IPS-18a (cell line): ENCODE measurements at regions not wholly inside any gene's neighbourhood (a gene's known extent, or its start where the extent isn't known, plus 50 kb on each side); places are given as distances from the start of the nearest gene placed in this dataset.

ENCODE experiments used
- H3K27ac ChIP-seq: one replicate; pipeline ENCODE4 v1.5.1; 2013; ENCODE audit warnings: low read length
- H3K27me3 ChIP-seq: one replicate; pipeline ENCODE4 v1.6.1; 2013; ENCODE audit warnings: mild to moderate bottlenecking, low read length; ENCODE audit not compliant: control insufficient read depth, insufficient read depth
- H3K36me3 ChIP-seq: one replicate; pipeline ENCODE4 v1.6.1; 2013; ENCODE audit warnings: low read depth, low read length; ENCODE audit not compliant: control insufficient read depth
- H3K4me1 ChIP-seq: one replicate; pipeline ENCODE4 v1.6.1; 2013; ENCODE audit warnings: low read depth, low read length; ENCODE audit not compliant: control insufficient read depth
- H3K4me3 ChIP-seq: one replicate; pipeline ENCODE4 v1.5.1; 2013; ENCODE audit warnings: low read length
- H3K9ac ChIP-seq: one replicate; pipeline ENCODE4 v1.6.1; 2013; ENCODE audit warnings: mild to moderate bottlenecking, low read length, moderate library complexity
- H3K9me3 ChIP-seq: one replicate; pipeline ENCODE4 v1.6.1; 2013; ENCODE audit warnings: low read depth, low read length; ENCODE audit not compliant: control insufficient read depth

DNA sequence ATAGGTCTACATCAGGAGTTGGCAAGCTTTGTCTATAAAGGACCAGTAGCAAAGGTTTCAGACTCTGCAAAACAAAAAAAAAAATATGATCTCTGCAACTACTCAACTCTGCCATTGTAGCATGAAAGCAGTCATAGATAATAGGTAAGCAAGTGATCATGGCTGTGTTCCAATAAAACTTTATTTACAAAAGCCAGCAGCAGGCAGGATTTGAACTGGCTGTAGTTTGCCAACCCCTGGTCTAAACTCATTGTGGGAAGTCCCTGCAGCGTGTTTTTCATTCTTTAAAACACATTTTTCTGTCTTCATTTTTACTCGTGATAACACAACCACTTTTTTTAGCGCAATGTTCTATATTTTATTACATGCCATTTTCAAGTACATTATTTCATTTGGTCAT is 127.5 kb upstream of the COX10 start:
- Histone ChIP-seq H3K36me3 (no peaks in the 10 kb centered on the region), H3K27me3 (no peaks in the 10 kb centered on the region), H3K4me3 (no peak overlapping the region), H3K4me1 (no peaks in the 10 kb centered on the region), H3K27ac (no peak overlapping the region), H3K9ac (no peak overlapping the region), H3K9me3 (no peaks in the 10 kb centered on the region)

DNA sequence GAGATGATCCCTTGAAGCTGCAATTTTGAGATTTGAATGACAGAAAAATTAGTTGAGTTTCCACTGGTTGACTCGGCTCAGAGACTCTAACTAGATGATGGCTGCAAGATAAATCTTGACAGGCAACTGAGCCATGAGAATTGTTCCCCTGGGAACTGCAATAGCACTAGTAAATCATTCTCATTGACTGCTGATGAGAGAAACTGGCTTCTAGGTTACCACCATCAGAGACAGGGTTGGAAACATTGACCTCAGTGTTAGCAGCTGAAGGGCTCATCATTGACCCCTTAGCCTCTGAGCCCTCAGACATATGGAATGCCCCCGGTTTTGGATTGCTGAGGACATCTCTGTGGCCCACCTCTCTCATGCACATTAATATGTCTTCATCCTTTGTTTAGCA is 125.4 kb upstream of the COX10 start:
- H3K27ac ChIP-seq = no peak overlapping the region
- no peak overlapping the region for H3K9ac ChIP-seq
- H3K9me3 ChIP-seq = no peaks in the 10 kb centered on the region
- H3K36me3 ChIP-seq = no peaks in the 10 kb centered on the region
- H3K27me3 ChIP-seq = no peaks in the 10 kb centered on the region
- H3K4me3 ChIP-seq = no peak overlapping the region
- no peaks in the 10 kb centered on the region for H3K4me1 ChIP-seq

DNA sequence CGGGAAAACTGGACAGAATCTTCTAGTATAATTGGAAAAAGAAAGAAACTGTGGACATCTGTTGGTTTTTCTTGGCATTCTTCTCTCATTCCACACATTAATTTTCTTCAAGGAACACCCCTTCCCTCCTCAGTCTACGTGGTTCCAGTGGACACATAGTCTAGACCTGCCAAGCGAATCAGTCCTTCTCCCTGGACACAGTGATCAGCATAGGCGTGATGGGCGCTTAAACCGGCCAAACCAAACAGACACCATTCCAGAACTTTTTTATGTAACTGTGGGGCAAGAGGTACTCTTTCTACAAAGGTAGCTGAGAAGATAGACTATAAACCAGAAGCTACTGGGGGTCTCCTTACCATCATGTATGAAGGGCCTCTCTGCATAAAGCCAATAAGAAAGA is 121.8 kb upstream of the COX10 start:
- Histone ChIP-seq H3K9ac (no peak overlapping the region), H3K27me3 (no peaks in the 10 kb centered on the region), H3K4me3 (no peak overlapping the region), H3K4me1 (no peaks in the 10 kb centered on the region), H3K36me3 (no peaks in the 10 kb centered on the region), H3K9me3 (no peaks in the 10 kb centered on the region), H3K27ac (no peak overlapping the region)

- Histone ChIP-seq H3K9ac (no peak overlapping the region), H3K4me1 (no peaks in the 10 kb centered on the region), H3K27ac (no peak overlapping the region), H3K9me3 (no peaks in the 10 kb centered on the region), H3K36me3 (no peaks in the 10 kb centered on the region), H3K27me3 (no peaks in the 10 kb centered on the region), H3K4me3 (no peak overlapping the region)
These were observed 117.1 kb upstream of the COX10 start for GRCh38 chr17:13952009-13952750.

DNA sequence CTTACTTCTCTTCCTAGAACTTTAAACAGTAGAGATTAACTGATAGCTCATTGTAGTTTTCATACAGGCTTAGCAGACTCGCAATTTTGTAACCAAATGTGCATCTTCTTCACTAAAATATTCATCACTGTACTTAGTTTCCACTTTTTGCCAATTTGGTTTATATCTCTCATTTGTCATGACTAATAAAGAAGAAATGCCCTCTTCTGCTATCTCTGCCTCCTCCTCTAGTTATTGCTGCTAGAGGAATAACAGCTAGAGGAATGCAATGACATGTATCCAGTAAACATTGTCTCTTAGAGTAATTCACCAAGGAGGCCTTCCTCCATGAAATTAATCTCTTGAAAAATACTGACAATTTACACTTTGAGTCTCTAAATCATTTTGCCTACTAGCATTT is 115.5 kb upstream of the COX10 start:
- no peaks in the 10 kb centered on the region for H3K27me3 ChIP-seq

GRCh38 chr17:13957636-13958035 is 111.7 kb upstream of the COX10 start:
- H3K4me3 ChIP-seq = no peak overlapping the region
- no peak overlapping the region for H3K9ac ChIP-seq
- no peaks in the 10 kb centered on the region for H3K27me3 ChIP-seq
- H3K4me1 ChIP-seq = no peaks in the 10 kb centered on the region
- no peaks in the 10 kb centered on the region for H3K9me3 ChIP-seq
- no peak overlapping the region for H3K27ac ChIP-seq
- no peaks in the 10 kb centered on the region for H3K36me3 ChIP-seq

More for the DNA sequence above, 115.5 kb upstream of the COX10 start:
- H3K4me1 ChIP-seq = no peaks in the 10 kb centered on the region
- no peak overlapping the region for H3K9ac ChIP-seq
- H3K9me3 ChIP-seq = no peaks in the 10 kb centered on the region
- no peaks in the 10 kb centered on the region for H3K36me3 ChIP-seq
- H3K27ac ChIP-seq = no peak overlapping the region
- no peak overlapping the region for H3K4me3 ChIP-seq

DNA sequence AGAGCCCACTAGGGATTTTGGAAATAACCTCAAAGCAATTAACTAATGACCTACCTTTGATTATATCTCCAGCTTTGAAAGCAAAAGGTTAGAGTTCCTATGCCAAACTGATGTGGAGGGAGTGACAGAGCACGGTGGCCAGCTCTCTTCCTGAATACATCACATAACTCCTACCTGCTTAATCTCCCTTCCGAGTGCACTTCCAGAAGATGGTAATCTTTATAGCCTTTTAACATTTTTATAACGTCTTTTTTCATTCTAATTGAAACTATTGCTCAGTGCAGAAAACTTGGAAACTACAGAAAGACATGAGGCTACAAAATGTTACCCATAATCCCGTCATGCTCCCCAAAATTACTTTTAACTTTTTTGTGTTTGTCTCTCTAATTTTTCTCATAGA is 110.5 kb upstream of the COX10 start:
- Histone ChIP-seq H3K27ac (no peak overlapping the region), H3K4me1 (no peaks in the 10 kb centered on the region), H3K36me3 (no peaks in the 10 kb centered on the region)

DNA sequence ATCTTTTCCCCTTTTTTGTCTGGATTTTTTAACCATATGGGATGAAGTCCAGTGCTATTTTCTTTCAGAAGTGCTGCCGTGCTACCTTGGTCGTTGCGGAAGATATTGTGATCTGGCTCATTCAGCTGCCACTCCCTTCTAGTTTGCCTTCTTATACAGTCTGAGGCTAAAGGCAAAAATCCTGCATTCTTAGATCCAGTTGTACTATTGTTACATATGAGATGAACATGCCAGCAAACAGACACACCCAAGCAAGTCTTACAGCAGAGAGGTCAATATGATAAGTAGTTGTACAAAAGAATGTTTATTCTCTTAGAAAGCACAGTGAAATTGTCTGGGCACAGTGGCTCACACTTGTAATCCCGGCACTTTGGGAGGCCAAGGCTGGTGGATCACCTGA is 108.0 kb upstream of the COX10 start:
- H3K4me1 ChIP-seq = no peaks in the 10 kb centered on the region
- no peaks in the 10 kb centered on the region for H3K36me3 ChIP-seq
- H3K4me3 ChIP-seq = no peak overlapping the region
- H3K27me3 ChIP-seq = no peaks in the 10 kb centered on the region
- H3K27ac ChIP-seq = no peak overlapping the region
- no peak overlapping the region for H3K9ac ChIP-seq
- no peaks in the 10 kb centered on the region for H3K9me3 ChIP-seq

More for the DNA sequence above, 110.5 kb upstream of the COX10 start:
- no peak overlapping the region for H3K4me3 ChIP-seq
- H3K9ac ChIP-seq = no peak overlapping the region
- no peaks in the 10 kb centered on the region for H3K9me3 ChIP-seq
- no peaks in the 10 kb centered on the region for H3K27me3 ChIP-seq

DNA sequence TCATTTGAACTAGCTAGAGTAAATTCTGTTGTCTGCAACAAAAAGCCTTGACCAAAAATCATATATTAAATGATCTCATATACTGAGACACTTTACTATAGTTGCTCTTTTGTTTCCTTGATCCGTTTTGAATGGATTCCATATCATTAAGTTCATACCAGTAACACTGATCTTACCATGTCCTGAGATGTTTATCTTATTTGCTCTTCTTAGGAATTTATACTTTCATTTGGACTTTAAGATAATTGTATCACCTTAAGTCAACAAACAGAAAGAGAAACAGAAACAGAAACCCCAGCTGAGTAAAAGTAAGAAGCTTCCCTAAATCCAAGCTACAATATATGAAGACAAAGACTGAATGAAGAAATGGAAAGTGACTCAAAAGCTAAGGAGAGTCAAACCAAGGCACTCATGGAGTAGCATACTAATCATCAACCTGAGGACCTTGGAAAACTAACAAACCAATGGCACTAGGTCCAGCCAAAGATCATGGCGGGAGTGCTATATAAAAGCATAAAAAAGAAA is 106.5 kb upstream of the COX10 start:
- Histone ChIP-seq H3K27ac (no peak overlapping the region), H3K36me3 (no peaks in the 10 kb centered on the region), H3K4me3 (no peak overlapping the region), H3K9me3 (no peaks in the 10 kb centered on the region), H3K4me1 (no peaks in the 10 kb centered on the region), H3K27me3 (no peaks in the 10 kb centered on the region), H3K9ac (no peak overlapping the region)

GRCh38 chr17:13967416-13967815 is 101.9 kb upstream of the COX10 start:
- Histone ChIP-seq H3K27me3 (no peaks in the 10 kb centered on the region), H3K4me1 (peaks cover 10% of the 10 kb centered on the region), H3K9ac (no peak overlapping the region), H3K4me3 (no peak overlapping the region), H3K36me3 (no peaks in the 10 kb centered on the region), H3K9me3 (no peaks in the 10 kb centered on the region), H3K27ac (no peak overlapping the region)

DNA sequence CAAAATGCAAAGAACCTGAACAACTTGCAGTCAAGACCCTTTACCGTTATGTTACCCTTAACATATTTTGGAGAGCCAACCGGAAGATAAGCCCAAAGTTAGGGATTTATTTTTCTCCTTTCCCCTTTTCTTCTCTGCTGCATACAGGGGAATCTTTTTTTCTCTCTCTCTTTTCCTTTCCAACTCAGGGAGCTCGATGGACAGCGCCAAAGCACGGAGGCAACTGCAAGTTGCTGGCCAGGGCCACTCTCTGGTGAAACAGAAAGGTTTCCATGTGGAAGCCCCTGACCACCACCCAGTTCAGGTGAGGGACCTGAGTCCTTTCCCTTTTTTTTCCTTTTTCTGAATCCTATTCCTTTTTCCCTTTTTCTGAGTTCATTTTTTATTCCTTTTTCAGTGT is 98.8 kb upstream of the COX10 start:
- H3K4me3 ChIP-seq = no peak overlapping the region

GRCh38 chr17:13973960-13974651 is 95.2 kb upstream of the COX10 start:
- H3K27ac ChIP-seq = no peak overlapping the region
- no peaks in the 10 kb centered on the region for H3K9me3 ChIP-seq
- H3K4me3 ChIP-seq = no peak overlapping the region
- H3K36me3 ChIP-seq = no peaks in the 10 kb centered on the region
- no peak overlapping the region for H3K9ac ChIP-seq
- peaks cover 17% of the 10 kb centered on the region for H3K4me1 ChIP-seq
- H3K27me3 ChIP-seq = no peaks in the 10 kb centered on the region

More for the DNA sequence above, 98.8 kb upstream of the COX10 start:
- H3K9ac ChIP-seq = no peak overlapping the region
- H3K27ac ChIP-seq = no peak overlapping the region
- H3K27me3 ChIP-seq = no peaks in the 10 kb centered on the region
- H3K4me1 ChIP-seq = peaks cover 14% of the 10 kb centered on the region
- no peaks in the 10 kb centered on the region for H3K36me3 ChIP-seq
- no peaks in the 10 kb centered on the region for H3K9me3 ChIP-seq
